ENCODE measurements at regions not wholly inside any gene's neighbourhood (a gene's known extent, or its start where the extent isn't known, plus 50 kb on each side); places are given as distances from the start of the nearest gene placed in this dataset.

GRCh38 chr12:77492536-77492935, 338.2 kb upstream of the NAV3 start:
- Histone ChIP-seq H3F3A (ENCODE audit: low read depth) (no peaks in the 10 kb centered on the region), H3K4me3 (ENCODE audit: low read length, poor library complexity, severe bottlenecking) (no peak overlapping the region), H3K9ac (ENCODE audit: low read depth, low read length, poor library complexity, severe bottlenecking) (no peak overlapping the region), H3K9me3 (ENCODE audit: insufficient read depth, low read depth, low read length) (no peaks in the 10 kb centered on the region), H3K4me1 (ENCODE audit: insufficient read depth, low read length, poor library complexity, severe bottlenecking) (no peaks in the 10 kb centered on the region), H4K20me1 (ENCODE audit: insufficient read depth, low read length, poor library complexity, severe bottlenecking) (no peaks in the 10 kb centered on the region), H3K9me2 (replicated peaks; ENCODE audit: low read depth, low read length) (no peaks in the 10 kb centered on the region), H3K27me3 (ENCODE audit: insufficient read depth, low read length, poor library complexity, severe bottlenecking) (no peaks in the 10 kb centered on the region), H3K4me2 (ENCODE audit: low read depth, low read length, poor library complexity, severe bottlenecking) (no peak overlapping the region), H3K36me3 (ENCODE audit: insufficient read depth, low read length) (no peaks in the 10 kb centered on the region), H3K79me2 (ENCODE audit: insufficient read depth, low read length) (no peaks in the 10 kb centered on the region), H2AFZ (ENCODE audit: low read length) (no peak overlapping the region)
- no peak for TF ChIP-seq EZH2phosphoT487 (IDR thresholded peaks at IDR 0.05; ENCODE audit: borderline replicate concordance)
- no peak for TF ChIP-seq CTCF (conservative IDR thresholded peaks at IDR 0.05; ENCODE audit: low read length)

DNA sequence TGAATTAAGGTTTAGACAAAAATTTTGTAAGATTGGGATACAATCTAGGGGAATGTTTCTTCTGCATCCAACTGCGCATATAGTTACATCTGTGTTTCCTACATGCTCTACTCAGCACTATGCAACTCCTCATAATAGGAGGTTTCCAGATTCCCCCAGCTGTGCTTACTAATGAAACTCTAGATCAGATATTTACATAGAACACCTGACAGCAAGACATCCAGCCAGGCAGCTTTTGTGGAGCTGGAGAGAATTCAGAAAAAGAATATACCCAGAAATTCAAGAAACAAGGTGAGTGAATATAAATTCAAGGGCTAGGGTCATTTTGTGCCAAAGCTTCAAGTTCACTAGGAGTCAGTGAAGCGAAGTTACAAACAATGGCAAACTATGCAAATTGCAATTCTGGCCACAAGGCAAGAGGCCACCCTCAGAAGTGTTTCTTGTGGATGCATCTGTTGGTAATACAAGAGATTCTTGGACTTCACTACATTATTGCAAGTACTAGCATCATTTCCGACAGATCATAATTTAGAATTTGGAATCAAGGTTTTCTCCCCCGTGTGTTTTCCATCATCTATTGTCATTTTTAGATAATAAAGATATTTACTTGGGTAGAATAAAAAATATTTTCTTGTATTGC, 341.2 kb upstream of the NAV3 start:
- H3K79me2 ChIP-seq (ENCODE audit: insufficient read depth, low read length), result no peaks in the 10 kb centered on the region
- H3K36me3 ChIP-seq (ENCODE audit: insufficient read depth, low read length), result no peaks in the 10 kb centered on the region
- H3K9me2 ChIP-seq (replicated peaks; ENCODE audit: low read depth, low read length), result no peaks in the 10 kb centered on the region
- no peaks in the 10 kb centered on the region for H3K27me3 ChIP-seq (ENCODE audit: insufficient read depth, low read length, poor library complexity, severe bottlenecking)
- H3K9me3 ChIP-seq (ENCODE audit: insufficient read depth, low read depth, low read length), result no peaks in the 10 kb centered on the region
- H3K9ac ChIP-seq (ENCODE audit: low read depth, low read length, poor library complexity, severe bottlenecking), result no peak overlapping the region
- H3K4me3 ChIP-seq (ENCODE audit: low read length, poor library complexity, severe bottlenecking), result no peak overlapping the region
- no peaks in the 10 kb centered on the region for H4K20me1 ChIP-seq (ENCODE audit: insufficient read depth, low read length, poor library complexity, severe bottlenecking)
- no peak overlapping the region for H2AFZ ChIP-seq (ENCODE audit: low read length)
- no peak for TF ChIP-seq EZH2phosphoT487 (IDR thresholded peaks at IDR 0.05; ENCODE audit: borderline replicate concordance)
- no peak for TF ChIP-seq CTCF (conservative IDR thresholded peaks at IDR 0.05; ENCODE audit: low read length)
- H3F3A ChIP-seq (ENCODE audit: low read depth), result no peaks in the 10 kb centered on the region
- no peaks in the 10 kb centered on the region for H3K4me1 ChIP-seq (ENCODE audit: insufficient read depth, low read length, poor library complexity, severe bottlenecking)
- no peak overlapping the region for H3K4me2 ChIP-seq (ENCODE audit: low read depth, low read length, poor library complexity, severe bottlenecking)

- no peaks in the 10 kb centered on the region for H3K9me2 ChIP-seq (replicated peaks; ENCODE audit: low read depth, low read length)
- TF ChIP-seq CTCF (conservative IDR thresholded peaks at IDR 0.05; ENCODE audit: low read length), result no peak
- TF ChIP-seq EZH2phosphoT487 (IDR thresholded peaks at IDR 0.05; ENCODE audit: borderline replicate concordance), result no peak
- no peaks in the 10 kb centered on the region for H4K20me1 ChIP-seq (ENCODE audit: insufficient read depth, low read length, poor library complexity, severe bottlenecking)
- no peaks in the 10 kb centered on the region for H3K27me3 ChIP-seq (ENCODE audit: insufficient read depth, low read length, poor library complexity, severe bottlenecking)
- no peak overlapping the region for H3K4me3 ChIP-seq (ENCODE audit: low read length, poor library complexity, severe bottlenecking)
- H3K36me3 ChIP-seq (ENCODE audit: insufficient read depth, low read length), result no peaks in the 10 kb centered on the region
- no peaks in the 10 kb centered on the region for H3F3A ChIP-seq (ENCODE audit: low read depth)
- H3K9ac ChIP-seq (ENCODE audit: low read depth, low read length, poor library complexity, severe bottlenecking), result no peak overlapping the region
- H3K79me2 ChIP-seq (ENCODE audit: insufficient read depth, low read length), result no peaks in the 10 kb centered on the region
- H3K4me1 ChIP-seq (ENCODE audit: insufficient read depth, low read length, poor library complexity, severe bottlenecking), result no peaks in the 10 kb centered on the region
- no peak overlapping the region for H3K4me2 ChIP-seq (ENCODE audit: low read depth, low read length, poor library complexity, severe bottlenecking)
- no peak overlapping the region for H2AFZ ChIP-seq (ENCODE audit: low read length)
- no peaks in the 10 kb centered on the region for H3K9me3 ChIP-seq (ENCODE audit: insufficient read depth, low read depth, low read length)
These were observed 342.6 kb upstream of the NAV3 start for GRCh38 chr12:77488041-77488620.

Data from Loucy (cell line).